ENCODE measurements at regions not wholly inside any gene's neighbourhood (a gene's known extent, or its start where the extent isn't known, plus 50 kb on each side); places are given as distances from the start of the nearest gene placed in this dataset.
"Not testable (repeated sequence)": the region's sequence is repeated elsewhere in the genome, so short reads cannot be mapped to it uniquely, and the experiment has no call there.

DNA sequence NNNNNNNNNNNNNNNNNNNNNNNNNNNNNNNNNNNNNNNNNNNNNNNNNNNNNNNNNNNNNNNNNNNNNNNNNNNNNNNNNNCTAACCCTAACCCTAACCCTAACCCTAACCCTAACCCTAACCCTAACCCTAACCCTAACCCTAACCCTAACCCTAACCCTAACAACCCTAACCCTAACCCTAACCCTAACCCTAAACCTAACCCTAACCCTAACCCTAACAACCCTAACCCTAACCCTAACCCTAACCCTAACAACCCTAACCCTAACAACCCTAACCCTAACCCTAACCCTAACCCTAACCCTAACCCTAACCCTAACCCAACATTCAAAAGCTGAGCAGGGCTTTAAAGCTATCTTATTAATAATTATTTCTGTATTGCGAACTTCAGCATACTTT, 182.5 kb upstream of the FAM20C start:
- H3K27ac Mint-ChIP-seq; H3K27me3 Mint-ChIP-seq; H3K36me3 Mint-ChIP-seq; DNase-seq (ENCODE audit: low spot score); H3K4me1 Mint-ChIP-seq (ENCODE audit: low read depth in 2 of 2); H3K4me3 Mint-ChIP-seq; H3K9me3 Mint-ChIP-seq; ATAC-seq: not testable (repeated sequence)

DNA sequence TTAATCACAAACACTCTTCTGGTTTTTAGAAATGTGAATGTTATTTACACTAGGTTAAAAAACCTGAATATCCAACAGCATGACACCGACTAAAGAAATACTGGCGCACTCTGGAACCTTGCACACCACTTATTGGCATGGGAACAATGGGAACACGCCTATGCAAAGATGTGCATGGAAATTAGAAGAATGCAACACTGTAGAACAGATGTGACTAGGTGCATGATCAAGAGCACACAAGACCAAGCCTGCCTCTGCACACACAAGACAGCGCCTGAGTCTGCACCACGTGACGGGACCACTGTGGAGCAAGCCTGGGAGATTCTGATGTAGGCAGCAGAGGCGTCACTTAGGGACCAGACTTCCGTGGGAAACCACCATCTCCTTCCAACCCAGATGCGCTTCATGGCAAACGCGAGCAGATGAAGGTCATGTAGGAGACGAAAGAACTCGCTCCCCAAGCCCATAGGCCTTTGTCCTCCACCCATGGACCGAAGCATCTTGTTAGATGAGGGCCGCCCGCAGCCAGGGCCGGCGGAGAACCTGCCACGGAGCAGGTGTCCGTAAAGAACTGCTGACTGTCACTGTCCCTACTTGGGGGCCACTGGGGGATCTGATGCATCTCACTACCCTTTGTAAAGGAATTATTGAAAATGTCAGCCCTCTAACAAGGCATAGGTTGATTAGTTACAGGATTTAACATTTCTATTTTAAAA, 159.6 kb upstream of the FAM20C start:
- not testable (repeated sequence) for DNase-seq (ENCODE audit: low spot score); H3K27ac Mint-ChIP-seq; H3K27me3 Mint-ChIP-seq; H3K4me3 Mint-ChIP-seq; H3K9me3 Mint-ChIP-seq; H3K4me1 Mint-ChIP-seq (ENCODE audit: low read depth in 2 of 2); H3K36me3 Mint-ChIP-seq; ATAC-seq

DNA sequence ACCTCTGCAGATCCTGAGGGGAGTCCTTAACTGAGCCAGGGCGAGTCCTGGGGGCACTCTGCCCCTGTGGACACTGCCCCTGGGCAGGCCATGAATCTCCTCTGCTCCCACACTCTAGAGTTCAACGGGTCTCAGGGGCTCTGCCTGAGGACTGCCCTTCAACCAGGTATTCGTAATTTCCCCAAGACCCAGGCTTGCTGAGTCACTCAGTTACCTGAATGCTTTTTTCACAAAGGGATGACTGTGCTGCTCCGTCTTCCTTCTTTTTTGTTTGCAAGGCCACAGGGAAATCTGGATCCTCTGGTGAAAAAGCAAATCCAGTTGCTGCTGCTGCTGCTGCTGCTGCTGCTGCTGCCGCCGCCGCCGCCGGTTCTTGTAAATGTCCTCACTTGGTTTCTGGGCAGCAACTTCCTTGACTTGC, 157.2 kb upstream of the FAM20C start:
- not testable (repeated sequence) for ATAC-seq; H3K27me3 Mint-ChIP-seq; H3K4me3 Mint-ChIP-seq; DNase-seq (ENCODE audit: low spot score); H3K9me3 Mint-ChIP-seq; H3K27ac Mint-ChIP-seq; H3K4me1 Mint-ChIP-seq (ENCODE audit: low read depth in 2 of 2); H3K36me3 Mint-ChIP-seq

GRCh38 chr7:36539-36938, 155.8 kb upstream of the FAM20C start:
- not testable (repeated sequence) for H3K9me3 Mint-ChIP-seq; H3K27ac Mint-ChIP-seq; ATAC-seq; DNase-seq (ENCODE audit: low spot score); H3K27me3 Mint-ChIP-seq; H3K36me3 Mint-ChIP-seq; H3K4me1 Mint-ChIP-seq (ENCODE audit: low read depth in 2 of 2); H3K4me3 Mint-ChIP-seq

- ATAC-seq; H3K4me1 Mint-ChIP-seq (ENCODE audit: low read depth in 2 of 2); H3K36me3 Mint-ChIP-seq; DNase-seq (ENCODE audit: low spot score); H3K27ac Mint-ChIP-seq; H3K9me3 Mint-ChIP-seq; H3K4me3 Mint-ChIP-seq: not testable (repeated sequence)
- peaks cover 3 to 15% of the 10 kb centered on the region in 2 donors for H3K27me3 Mint-ChIP-seq
These were observed 154.7 kb upstream of the FAM20C start for GRCh38 chr7:37656-38055.

GRCh38 chr7:38444-38843, 153.9 kb upstream of the FAM20C start:
- H3K27me3 Mint-ChIP-seq: peaks cover 7 to 18% of the 10 kb centered on the region in 2 donors
- not testable (repeated sequence) for DNase-seq (ENCODE audit: low spot score); H3K36me3 Mint-ChIP-seq; H3K27ac Mint-ChIP-seq; H3K9me3 Mint-ChIP-seq; ATAC-seq; H3K4me1 Mint-ChIP-seq (ENCODE audit: low read depth in 2 of 2); H3K4me3 Mint-ChIP-seq

DNA sequence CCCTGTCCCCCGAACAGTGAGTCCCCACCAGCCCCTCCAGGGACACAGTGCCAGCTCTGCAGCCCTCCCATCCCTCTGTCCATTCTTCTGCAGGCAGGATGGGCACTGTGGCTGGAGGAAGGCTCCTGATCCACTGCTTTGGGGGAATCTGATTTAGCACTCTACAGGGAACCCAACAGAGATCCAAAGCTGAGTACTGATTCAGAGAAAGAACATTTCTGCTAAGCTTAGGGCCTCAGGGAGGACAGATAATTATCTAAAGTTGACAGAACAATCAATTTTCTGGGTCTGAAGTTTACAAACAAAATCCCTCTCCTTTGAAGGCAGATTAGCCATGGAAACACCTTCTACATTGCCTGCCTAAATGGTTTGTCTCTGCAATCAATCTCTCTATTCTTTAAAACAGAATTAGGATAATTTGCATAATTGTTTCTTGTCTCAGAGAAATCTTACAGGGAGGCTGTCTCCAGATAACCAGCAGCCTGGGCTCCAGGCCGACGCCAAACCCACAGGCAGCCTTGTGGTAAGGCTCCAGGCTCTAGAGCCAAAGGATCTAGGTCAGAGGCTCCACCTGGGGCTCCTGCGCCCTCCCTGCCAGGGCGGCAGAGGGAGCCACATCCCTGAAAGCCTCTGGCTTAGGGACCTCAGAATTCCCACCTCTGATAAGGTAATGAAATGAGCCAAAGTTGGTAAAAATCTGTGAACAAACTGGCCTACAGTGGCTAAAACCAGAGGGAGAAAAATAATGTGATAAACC, 152.2 kb upstream of the FAM20C start:
- DNase-seq (ENCODE audit: low spot score); H3K4me1 Mint-ChIP-seq (ENCODE audit: low read depth in 2 of 2); H3K27ac Mint-ChIP-seq; ATAC-seq; H3K9me3 Mint-ChIP-seq; H3K4me3 Mint-ChIP-seq; H3K36me3 Mint-ChIP-seq: not testable (repeated sequence)
- H3K27me3 Mint-ChIP-seq: peaks cover 9 to 26% of the 10 kb centered on the region in 2 donors

DNA sequence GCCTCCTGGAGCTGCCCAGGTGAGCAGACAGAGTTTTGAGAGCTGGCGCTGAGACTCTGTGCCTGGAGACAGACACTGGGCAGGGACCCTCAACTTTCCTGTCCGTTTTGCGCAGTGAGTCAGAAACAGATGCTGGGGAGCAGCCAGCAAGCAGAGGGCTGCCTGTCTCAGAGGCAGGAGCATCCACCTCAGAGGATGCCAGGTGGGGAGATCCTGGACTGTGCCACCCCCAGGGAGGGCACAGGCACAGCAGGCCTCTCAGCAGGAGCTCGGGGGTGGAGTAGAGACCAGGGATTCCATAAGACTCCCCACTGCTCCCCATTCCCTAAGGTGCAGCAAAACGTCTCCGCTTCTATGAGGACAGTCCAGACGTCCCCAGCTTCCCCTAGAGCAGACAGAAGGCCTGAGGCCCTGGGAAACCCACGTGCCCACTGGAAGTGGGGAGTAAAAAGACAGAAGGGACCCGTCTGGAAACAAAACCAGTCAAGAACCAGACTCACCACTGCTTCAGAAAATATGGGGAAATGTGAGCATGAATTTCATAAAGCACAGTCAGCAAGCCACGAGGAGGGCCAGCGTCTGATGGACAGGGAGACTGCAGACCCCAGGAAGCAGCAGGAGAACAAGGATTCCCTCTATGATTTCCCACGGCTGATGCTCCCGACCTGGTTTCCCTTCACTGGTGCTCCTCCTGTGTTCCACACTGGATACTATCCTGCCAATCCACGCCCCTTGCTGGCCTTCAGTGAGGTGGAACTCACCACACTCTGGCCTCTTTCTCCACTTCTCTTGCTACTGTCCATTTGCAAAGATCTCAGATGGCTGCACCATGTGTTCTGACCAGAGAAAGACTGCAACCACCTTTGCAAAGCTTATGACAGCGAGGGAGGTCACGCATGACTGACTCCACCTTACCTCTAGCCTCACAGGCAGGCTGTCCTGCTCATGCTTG, 151.3 kb upstream of the FAM20C start:
- H3K27ac Mint-ChIP-seq: no peak overlapping the region
- DNase-seq (ENCODE audit: low spot score) (no peak), ATAC-seq (peak in 1 of 2 donors; percentile 41)
- no peaks in the 10 kb centered on the region for H3K36me3 Mint-ChIP-seq
- no peak overlapping the region for H3K4me3 Mint-ChIP-seq
- H3K27me3 Mint-ChIP-seq: peaks cover 9 to 26% of the 10 kb centered on the region in 2 donors
- no peaks in the 10 kb centered on the region for H3K4me1 Mint-ChIP-seq (ENCODE audit: low read depth in 2 of 2)
- H3K9me3 Mint-ChIP-seq: no peaks in the 10 kb centered on the region

DNA sequence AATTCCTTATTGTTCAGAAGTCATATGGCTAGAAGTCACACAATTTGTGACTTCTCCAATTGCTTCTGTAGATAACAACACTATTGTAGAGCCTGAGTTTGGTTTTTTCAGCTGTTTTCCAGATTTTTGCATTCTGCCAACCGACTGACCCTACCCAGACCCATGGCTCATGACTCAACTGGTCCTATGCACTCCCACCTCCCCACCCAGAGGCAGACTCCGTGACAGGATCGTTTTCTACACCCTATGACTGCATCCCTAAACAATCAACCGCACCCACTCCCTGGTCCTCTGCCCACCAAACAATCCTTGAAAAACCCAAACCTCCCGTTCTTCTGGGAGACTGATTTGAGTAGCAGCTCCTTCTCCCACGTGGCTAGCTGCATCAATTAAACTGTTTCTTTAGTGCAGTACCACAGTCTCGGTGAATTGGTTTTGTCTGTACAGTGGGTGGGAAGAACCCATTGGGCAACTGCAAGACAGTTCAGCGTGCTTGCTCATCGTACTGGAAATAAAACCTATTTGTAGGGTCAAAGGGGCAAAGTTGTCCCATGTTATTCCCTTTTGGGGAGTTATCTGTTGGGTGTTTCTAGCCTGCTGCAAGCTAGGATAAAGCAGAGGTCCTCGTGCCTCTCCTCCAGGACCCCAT, 150.3 kb upstream of the FAM20C start:
- DNase-seq (ENCODE audit: low spot score) (no peak), ATAC-seq (no peak)
- no peak overlapping the region for H3K27ac Mint-ChIP-seq
- no peaks in the 10 kb centered on the region for H3K36me3 Mint-ChIP-seq
- no peaks in the 10 kb centered on the region for H3K9me3 Mint-ChIP-seq
- peaks cover 9 to 30% of the 10 kb centered on the region in 2 donors for H3K27me3 Mint-ChIP-seq
- H3K4me3 Mint-ChIP-seq: no peak overlapping the region
- no peaks in the 10 kb centered on the region for H3K4me1 Mint-ChIP-seq (ENCODE audit: low read depth in 2 of 2)

- Mint-ChIP-seq H3K36me3 (no peaks in the 10 kb centered on the region), H3K4me3 (no peak overlapping the region), H3K4me1 (ENCODE audit: low read depth in 2 of 2) (no peaks in the 10 kb centered on the region), H3K27me3 (peaks cover 9 to 33% of the 10 kb centered on the region in 2 donors), H3K9me3 (no peaks in the 10 kb centered on the region), H3K27ac (no peak overlapping the region)
- no peak for DNase-seq (ENCODE audit: low spot score)
- ATAC-seq: no peak
These were observed 148.4 kb upstream of the FAM20C start for GRCh38 chr7:43791-44540.

- no peaks in the 10 kb centered on the region for H3K9me3 Mint-ChIP-seq
- H3K27me3 Mint-ChIP-seq: peaks cover 9 to 33% of the 10 kb centered on the region in 2 donors
- H3K27ac Mint-ChIP-seq: no peak overlapping the region
- no peaks in the 10 kb centered on the region for H3K4me1 Mint-ChIP-seq (ENCODE audit: low read depth in 2 of 2)
- no peaks in the 10 kb centered on the region for H3K36me3 Mint-ChIP-seq
- ATAC-seq (no peak), DNase-seq (ENCODE audit: low spot score) (no peak)
- no peak overlapping the region for H3K4me3 Mint-ChIP-seq
These were observed 147.9 kb upstream of the FAM20C start for GRCh38 chr7:44541-44896.

- peaks cover 9 to 33% of the 10 kb centered on the region in 2 donors for H3K27me3 Mint-ChIP-seq
These were observed 147.0 kb upstream of the FAM20C start for GRCh38 chr7:45106-46090.

More at GRCh38 chr7:45106-46090, 147.0 kb upstream of the FAM20C start:
- H3K9me3 Mint-ChIP-seq: no peaks in the 10 kb centered on the region
- no peaks in the 10 kb centered on the region for H3K36me3 Mint-ChIP-seq
- DNase-seq (ENCODE audit: low spot score) (no peak), ATAC-seq (peak; percentile 14 to 43)
- no peak overlapping the region for H3K27ac Mint-ChIP-seq
- H3K4me3 Mint-ChIP-seq: no peak overlapping the region
- no peaks in the 10 kb centered on the region for H3K4me1 Mint-ChIP-seq (ENCODE audit: low read depth in 2 of 2)

Measured in natural killer cell treated with Interleukin-12 subunit alpha and Interleukin-12 subunit beta and Interleukin-15 and Interleukin-18, amount 100 ng/mL, for 72 hours (primary cell).